AG08396 (cell line): ENCODE measurements at regions not wholly inside any gene's neighbourhood (a gene's known extent, or its start where the extent isn't known, plus 50 kb on each side); places are given as distances from the start of the nearest gene placed in this dataset.
"Not testable (repeated sequence)": the region's sequence is repeated elsewhere in the genome, so short reads cannot be mapped to it uniquely, and the experiment has no call there.

Source experiments
- DNase-seq: peaks from one replicate; pipeline ENCODE4 v3.0.0; 2012; ENCODE audit warnings: low spot score, mixed read lengths

DNA sequence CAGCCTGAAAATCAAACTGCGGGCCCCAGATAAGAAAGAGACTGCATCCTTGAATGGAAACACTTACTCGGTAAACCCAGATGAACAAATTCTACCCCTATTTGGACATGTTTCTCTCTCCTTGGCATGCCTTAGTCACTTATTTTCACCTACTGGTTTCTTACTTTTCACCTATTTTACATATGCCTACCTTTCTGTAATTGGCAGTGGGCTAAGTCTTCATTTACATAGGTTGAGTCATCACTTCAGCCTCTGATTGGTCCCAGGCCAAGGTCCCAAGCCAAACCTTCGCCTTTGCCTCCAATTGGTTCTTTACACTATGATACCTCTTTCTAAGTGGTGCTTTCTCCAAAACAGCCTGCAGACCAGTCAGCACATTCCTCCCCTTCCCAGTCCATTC lies 111.3 kb downstream of the DYRK2 start:
- DNase-seq: no peak

DNA sequence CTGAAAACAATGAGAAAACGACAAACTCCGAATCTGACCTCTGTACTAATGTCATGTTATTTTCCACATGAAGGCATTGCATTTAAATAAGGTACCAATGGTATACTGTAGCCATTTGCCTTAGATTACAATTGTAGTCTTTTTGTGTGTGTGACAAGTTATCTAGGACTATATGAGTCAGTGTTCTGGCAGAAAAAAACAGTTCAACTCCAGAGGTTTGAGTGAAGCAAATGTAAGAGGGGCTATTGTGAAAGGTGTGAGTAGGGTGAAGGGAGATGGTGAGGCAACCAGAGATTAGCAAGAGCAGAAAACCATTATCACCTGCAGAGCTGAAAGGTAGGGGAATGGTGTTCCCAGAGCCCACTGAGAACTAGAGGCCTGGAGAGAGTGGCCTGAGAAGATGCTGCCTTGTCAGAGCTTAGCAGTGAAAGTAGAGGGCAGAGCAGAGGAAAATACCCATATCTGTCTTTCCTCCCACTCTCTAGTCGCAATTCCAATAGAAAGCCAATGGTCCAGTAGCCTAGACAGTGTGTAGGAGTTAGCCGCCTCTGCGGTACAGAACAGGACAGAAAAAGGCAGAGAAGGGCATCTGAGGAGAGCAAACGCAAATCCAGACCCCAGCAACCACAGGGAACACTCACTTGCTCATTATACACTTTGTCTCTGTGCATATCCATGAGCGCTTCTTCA lies 112.2 kb downstream of the DYRK2 start:
- no peak for DNase-seq

DNA sequence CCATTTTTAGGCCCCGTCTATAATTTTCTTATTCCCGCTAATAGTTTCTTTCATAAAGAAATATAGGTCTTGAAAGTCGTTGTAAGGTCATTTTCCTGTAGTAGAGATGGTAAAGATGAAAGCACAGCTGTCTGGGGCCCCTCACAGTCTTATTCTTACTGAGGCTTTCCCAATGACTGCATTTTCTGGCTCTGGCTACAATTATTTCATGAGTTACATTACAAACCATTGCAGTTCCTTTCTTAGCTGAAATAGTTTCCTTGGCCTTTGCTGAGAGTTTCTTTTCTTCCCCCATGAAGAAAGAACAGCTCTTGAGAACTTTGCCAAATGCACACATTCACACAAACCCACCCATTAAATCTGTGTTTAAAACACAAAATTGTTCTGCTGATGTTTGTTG lies 113.0 kb downstream of the DYRK2 start:
- no peak for DNase-seq

- no peak for DNase-seq
Observed at GRCh38 chr12:67764055-67764454, 115.5 kb downstream of the DYRK2 start.

DNA sequence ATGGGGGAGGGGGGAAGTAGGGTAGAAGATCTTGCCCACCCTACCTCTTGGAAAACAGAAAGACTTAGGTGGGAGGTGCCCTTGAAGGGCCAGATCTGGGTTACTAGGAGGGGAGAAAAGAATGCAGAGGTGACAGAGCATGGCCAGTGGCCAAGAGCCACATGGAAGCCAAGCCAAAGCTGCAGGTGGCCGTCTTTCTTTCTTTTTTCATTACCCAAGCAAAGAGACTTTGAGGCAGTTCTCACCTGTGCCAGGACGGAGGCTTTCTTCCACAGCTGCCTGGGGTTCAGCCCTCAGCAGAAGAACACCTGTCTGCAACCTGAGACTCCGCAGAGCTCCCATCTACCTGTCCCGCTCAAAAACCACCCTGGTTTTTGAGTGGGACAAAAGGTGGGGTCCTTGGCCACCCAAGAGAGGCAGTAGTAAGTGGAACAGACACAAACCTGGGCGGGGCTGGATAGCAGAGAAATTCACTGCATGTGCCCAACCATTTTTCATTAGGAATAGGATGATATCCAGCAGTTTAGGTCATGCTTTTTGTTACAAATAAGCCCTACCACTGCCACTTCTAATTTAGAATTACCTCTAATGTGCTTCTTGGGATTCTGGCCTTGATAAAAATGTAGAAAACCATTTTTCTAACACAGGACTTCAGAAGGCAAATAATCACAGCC lies 116.5 kb downstream of the DYRK2 start:
- DNase-seq: no peak

- no peak for DNase-seq
Observed at GRCh38 chr12:67765776-67766766, 117.5 kb downstream of the DYRK2 start.

DNA sequence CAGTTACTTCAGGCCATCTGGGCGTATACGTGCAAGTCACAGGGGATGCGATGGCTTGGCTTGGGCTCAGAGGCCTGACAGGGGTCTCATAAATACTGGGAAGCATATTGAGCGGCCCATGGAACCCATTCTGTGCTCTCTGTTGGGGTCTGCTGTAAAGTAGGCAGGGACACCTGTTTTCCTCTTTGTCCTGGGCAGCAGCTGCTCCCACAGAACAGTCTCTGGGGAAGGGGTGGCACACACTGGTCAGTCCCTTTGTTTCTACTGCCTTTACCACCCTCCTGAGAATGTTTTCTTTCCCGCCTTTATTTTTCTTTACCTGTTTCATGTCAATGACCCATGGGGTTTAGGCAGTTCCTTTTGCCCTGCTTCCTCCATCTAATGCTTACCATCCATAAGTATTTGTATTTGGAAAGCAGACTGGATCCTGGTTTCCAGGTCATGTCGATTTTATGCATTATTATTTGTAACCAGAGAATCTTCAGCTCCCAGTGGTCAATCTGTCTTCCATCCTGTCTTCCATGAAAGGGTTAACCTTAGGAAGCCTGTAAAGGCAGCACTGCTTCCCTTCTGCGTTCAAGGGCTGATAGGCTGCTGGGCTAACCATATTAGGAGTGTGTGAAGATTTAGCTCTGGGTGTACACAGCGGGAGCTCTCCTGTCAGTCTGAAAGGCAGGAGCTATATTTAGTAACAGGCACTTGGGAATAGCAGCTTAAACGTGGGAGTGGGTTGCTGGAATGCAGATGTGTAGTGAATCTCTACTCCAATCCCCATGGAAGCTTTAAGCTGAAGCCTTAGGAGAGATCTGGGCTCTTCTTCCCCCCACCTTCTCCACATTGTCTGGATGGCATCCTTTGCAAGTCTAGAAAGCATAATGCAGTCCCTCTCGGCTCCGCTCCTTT lies 124.0 kb downstream of the DYRK2 start:
- DNase-seq: peak; percentile 55

- DNase-seq: no peak
Observed at GRCh38 chr12:67773896-67774295, 125.4 kb downstream of the DYRK2 start.

- no peak for DNase-seq
Observed at GRCh38 chr12:67774983-67775587, 126.5 kb downstream of the DYRK2 start.

DNA sequence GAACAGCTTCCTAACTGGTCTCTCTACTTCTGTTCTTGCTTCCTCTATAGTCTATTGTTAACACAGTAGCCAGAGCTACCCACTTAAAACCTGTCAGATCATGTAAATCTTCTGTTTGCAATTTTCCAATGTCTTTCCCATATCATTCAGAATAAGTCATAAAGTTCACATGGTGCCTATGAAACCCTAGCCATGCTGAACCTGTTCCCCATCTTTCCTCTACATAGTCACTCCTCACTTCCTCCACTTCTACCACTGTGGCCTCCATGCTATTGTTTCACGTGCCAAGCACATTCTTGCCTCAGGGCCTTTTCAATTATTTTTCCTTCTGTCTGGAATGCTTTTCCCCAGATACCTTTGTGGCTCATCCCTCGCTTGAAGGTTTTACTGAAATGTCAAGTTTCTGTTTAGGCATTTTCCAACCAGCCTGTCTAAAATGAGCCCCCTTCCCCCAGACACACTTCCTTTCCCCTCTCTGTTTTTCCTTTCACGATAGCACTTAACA lies 132.1 kb downstream of the DYRK2 start:
- no peak for DNase-seq

DNA sequence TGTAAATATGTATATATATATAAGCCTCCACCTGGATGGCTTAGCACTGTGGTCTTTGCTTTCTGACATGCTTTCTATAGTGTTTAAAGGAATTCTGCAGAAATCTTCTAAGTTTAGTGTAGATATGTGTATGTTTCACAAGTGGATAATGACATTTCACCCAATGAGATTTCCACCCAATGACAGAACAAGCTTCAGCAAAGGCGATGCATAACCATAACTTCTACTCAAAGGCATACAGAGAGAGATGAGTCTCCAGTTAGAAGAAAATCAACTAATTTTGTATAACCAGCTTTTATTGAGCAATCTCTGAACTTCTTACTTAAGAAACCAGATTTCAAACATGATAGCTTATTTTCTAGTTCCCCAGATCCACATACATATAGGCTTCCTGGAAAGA lies 134.0 kb downstream of the DYRK2 start:
- no peak for DNase-seq

- no peak for DNase-seq
Observed at GRCh38 chr12:67783393-67783792, 134.8 kb downstream of the DYRK2 start.

- no peak for DNase-seq
Observed at GRCh38 chr12:67784831-67785230, 136.3 kb downstream of the DYRK2 start.

DNA sequence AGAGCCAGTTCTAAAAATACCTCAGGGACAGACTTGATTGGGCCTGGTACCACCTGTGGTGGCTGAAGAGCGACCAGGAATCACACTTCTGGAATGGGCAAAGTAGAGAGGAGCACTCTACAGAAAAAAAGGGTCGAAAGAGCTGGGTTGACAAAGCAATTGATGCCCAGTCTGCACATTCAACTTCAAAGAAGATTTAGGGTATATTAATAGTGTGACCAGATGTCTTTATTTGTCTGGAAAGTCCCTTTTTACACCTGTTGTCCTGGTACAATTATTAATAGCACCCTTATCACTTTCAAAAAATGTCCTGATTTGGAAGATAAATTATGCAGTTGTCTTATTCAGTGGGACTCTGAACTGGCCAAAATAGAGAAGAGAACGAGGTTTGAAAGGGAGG lies 137.5 kb downstream of the DYRK2 start:
- no peak for DNase-seq

DNA sequence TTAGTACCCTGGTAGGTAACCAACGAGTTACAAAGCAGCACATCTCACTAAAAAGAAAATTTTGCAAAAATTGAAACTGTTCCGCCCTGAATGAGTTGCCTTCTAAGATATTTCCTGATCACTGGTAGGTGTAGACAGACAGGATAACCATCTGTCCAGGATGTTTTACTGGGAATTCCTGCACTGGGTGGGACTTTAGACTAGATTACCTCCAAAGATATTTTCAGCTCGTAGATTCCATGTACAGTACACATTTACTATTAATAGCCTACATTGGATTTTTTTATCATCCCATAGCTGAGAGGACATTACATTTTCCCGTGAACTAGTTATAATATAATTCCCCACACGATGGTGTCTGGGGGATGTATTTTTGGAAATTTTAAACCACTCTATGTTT lies 139.6 kb downstream of the DYRK2 start:
- no peak for DNase-seq

GRCh38 chr12:67789266-67789665 lies 140.7 kb downstream of the DYRK2 start:
- no peak for DNase-seq

DNA sequence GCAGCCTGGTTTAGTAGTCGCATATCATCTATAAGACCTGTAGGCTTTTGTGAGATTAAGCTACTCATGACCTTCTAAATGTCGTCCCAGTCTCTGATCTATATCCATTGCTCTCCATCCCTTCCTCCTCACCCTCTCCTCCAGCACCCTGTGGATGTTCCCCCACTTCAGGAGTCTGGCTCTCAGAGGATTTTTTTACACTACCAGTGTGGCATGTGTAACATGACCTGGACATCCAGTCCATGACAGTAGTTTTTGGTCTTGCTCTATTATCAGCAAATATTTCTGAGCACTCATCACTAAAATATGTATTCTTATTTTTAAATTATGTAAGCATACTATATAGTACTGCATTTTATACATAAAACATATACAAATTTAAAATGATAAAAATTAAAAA lies 142.1 kb downstream of the DYRK2 start:
- DNase-seq: no peak

DNA sequence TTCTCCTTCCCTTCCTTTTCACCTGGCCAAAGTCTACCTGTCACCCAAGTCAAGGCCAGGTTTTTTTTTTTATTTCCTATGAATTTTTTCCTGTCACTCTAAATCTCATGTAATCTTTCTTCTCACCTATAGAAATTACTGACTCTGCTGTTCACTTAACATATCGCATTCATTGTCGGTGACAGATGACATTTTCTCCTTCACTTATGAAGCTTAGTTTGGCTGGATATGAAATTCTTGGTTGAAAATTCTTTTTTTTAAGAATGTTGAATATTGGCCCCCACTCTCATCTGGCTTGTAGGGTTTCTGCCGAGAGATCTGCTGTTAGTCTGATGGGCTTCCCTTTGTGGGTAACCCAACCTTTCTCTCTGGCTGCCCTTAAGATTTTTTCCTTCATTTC lies 142.8 kb downstream of the DYRK2 start:
- DNase-seq: not testable (repeated sequence)

GRCh38 chr12:67792185-67792584 lies 143.6 kb downstream of the DYRK2 start:
- DNase-seq: no peak

DNA sequence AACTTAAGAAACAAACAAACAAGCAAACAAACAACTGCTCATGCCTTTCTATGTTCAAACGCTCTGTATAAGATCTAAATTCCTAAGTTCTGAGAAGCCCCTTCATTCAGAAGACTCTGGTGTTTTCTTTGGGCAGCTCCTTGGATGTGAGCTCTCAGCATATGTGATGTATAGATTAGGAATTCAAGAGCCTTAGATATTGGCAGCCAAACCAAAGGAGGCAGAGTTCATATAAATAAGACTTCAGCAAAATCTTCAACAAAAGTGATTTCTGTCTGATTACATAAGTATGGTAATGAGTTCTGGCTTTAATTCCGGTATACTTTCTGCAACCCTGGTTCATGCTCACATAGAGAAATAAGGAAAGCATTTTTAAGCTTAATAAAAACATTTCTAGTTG lies 145.6 kb downstream of the DYRK2 start:
- DNase-seq: no peak

GRCh38 chr12:67795236-67795635 lies 146.7 kb downstream of the DYRK2 start:
- DNase-seq: no peak
